NCI-H2029 (cell line): ENCODE measurements at regions not wholly inside any gene's neighbourhood (a gene's known extent, or its start where the extent isn't known, plus 50 kb on each side); places are given as distances from the start of the nearest gene placed in this dataset.
A peak's percentile ranks its signal among the peaks of the same experiment; 100 is the strongest.
"Not testable (repeated sequence)": the region's sequence is repeated elsewhere in the genome, so short reads cannot be mapped to it uniquely, and the experiment has no call there.

Experiments used
- DNase-seq: peaks from one replicate; lab custom pipeline; 2025; lab: John Stamatoyannopoulos, UW

DNA sequence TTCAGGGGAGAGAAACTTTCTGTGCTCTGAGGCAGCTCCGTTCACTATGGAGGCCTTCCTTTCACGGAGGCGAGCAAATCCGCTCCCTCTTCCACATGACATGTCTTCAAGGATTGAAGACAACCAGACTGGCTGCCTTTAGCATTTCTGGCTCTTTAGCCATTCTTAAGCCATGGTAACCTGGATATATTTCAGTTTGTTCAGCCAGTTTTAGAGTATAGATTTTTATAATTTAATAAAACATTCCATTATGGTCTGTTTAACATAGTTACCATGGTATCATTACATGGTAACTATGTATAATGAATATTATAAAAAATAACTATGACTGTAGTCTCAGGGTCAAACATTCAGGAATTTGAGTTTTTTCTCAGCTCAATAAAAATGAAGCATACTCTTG, 54.2 kb upstream of the NFIA start:
- DNase-seq: no peak

GRCh38 chr1:61018068-61018467, 64.3 kb upstream of the NFIA start:
- DNase-seq: not testable (repeated sequence)

DNA sequence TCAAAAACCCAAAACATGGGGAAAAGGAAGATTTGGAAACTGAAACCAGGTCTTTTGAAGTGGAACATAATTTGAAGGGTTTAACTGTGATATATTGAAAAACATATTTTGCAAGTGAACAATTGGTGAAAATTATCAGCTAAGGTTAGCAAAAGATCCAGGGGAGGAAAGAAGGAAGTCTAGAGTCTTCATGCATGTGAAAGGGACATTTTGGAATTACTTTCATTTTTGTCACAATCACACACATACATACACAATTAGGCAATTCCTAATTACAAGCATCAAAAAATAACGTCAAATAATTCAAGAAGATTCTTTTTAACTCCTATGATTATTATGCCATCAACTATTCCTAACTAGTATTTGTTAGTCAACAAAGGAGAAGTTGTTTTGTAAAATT, 64.7 kb upstream of the NFIA start:
- DNase-seq: no peak

DNA sequence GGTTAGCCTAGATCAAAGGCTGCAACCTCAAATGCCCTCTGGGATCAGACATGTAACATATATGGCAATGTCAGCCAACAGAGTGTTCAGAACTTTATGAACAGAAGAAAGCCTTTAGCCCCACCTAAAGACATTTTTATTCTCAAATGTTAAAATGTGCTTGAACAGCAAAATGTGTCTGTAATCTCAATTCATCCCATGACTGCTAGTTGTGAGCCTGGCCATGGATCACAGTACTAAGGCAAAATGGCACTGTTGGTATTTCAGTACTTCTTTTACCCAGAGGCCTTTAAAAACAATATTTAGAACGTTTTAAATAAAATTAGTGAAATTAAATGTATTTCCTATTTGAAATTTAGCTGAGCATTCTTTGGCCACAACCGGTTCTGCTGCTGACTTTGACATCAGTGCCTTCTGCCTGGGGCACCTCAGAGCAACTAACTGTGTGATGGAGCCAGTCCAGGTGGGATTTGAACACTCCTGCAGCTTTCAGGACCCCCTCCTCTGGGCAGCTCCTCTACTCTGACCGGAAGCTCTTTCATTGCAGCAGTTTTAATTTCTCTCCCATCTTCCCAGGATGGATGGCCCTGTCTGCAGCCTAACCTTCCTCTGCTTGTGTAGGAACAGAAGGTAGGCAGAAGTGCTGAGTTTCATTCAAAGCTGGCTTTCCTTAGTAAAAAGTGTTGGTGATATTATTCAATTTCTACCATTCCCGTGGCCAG, 68.3 kb upstream of the NFIA start:
- no peak for DNase-seq

GRCh38 chr1:61013189-61013945, 69.0 kb upstream of the NFIA start:
- no peak for DNase-seq

DNA sequence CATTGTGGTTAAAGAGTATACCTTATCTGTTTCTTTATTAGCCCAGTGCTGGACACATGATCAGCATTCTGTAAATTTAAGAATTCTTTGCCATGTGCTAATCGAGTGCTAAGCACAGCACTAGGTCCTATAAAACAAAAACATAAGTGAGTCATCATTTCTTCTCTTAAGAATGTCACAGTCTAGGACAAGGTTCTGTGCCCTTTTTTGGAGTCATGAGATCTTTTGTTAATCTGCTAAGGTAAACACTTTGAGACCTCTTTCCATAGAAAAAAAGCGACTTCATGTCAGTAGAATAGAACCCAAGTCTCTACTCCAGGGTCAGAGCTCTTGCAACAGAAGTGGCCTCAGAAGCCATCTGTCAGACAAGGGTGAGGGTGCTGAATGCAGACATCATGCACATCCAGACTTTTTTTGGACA, 70.0 kb upstream of the NFIA start:
- DNase-seq: peak; percentile 68

DNA sequence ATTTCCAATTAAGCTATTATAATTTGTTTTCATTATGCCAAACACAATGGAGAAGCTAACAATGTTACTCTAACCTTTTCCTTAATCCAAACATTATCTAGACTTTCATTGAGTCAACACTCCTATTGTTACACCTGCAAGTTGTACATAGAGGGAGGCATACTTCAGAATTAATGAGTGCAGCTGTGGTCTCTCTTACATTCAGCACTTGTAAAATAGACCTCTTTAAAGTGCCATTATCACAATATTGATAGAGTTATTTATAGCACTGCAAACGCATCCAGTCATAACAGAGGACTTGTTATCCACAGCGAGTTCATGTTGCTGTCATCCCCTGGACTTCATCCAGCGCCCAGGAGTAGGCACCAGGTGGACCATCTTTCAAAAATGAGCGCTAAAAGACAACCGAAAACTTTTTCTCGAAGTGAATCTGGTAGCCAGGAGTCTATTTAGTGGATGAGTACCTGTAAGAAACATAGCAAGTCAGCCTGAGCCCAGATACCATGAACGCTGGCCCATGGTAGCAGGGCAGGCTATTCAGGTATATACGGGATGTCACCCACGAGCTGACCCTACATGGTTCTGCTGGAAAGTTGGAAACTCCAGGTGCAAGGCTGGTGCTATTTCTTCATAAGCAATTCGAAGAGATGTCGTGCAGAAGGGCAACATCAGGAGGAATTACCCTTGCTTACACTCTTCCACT, 70.6 kb upstream of the NFIA start:
- peak; percentile 99 for DNase-seq

DNA sequence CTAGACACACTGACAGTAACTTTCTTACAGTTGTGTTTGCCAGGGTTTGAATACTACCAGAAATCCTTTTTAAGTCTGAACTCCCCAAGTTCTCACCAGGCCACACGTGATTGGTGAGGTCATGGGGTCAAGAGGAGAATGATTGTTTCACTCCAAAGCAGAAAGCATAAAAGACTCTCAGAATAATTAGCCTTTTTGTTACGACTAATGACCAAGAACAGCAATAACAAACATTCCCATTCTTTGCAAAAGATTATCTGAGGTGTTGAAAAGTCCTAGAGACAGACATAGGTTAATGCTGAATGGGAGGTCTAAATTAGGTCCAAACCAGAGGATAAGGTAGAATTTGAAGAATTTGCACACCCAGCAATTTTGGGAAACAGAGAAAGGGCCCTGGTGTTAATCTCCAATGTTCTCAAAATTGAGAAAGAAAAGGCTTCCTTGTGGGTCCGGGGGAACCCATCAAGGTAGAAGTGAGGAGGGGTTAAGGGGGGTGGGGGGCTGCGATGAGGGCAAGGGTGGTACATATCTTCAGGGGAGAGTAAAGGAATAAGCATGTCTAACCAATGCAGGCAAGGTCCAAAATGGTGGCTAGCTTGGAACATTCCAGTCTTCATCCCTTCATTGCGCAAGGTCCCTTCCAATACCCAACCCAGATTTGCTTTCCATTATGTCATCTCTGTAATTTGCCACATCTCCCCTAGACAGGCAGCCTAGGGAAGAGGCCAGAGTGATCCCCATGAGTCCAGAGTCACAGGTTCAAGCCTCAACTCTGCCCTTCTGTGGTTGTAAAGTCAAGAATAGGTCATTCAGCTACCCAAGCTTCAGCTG, 74.6 kb upstream of the NFIA start:
- no peak for DNase-seq

DNA sequence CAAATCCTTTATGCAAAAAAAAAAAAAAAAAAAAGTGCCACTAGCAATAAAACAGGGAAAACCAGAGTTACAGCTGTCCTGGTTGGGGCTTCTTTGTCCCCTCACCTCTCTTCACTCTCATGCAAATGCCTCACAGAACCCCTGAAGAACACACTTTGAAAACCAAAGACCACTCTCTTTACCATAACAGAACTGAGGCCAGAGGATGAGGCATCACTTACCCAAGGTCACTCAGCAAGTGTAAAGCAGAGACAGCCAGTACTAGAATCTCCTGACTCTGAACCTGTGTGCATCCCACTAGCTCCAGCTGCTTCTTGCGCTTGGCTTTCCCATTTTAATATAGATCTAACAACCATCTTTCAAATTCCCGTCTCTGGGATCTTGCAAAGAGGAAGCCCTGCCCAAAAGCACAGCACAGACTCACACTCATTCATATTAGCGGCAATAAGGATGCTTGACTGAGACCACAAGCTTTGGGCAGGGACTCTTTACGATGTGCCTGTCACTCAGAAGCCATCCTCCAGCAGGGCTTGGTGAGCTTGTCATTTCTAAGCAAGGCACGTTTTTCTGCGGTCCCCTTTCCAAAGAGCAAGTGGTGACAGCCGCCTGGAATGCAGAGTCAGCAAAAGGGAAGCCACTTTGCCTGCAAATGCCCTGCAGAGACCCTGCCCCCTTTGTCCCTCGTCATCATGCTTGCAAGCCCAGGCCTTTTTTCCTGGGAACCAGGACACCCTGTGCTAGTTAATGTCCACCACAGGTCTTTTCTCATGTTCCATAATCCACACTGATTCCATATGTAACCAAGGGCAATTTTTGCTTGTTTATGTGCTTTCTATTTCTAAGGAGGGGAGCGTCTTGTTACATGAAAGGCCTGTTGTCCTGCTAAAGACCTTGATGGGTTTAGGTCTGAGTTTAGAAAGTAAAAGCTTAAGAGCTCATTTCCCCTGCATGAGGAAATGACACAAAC, 76.5 kb upstream of the NFIA start:
- DNase-seq: no peak

DNA sequence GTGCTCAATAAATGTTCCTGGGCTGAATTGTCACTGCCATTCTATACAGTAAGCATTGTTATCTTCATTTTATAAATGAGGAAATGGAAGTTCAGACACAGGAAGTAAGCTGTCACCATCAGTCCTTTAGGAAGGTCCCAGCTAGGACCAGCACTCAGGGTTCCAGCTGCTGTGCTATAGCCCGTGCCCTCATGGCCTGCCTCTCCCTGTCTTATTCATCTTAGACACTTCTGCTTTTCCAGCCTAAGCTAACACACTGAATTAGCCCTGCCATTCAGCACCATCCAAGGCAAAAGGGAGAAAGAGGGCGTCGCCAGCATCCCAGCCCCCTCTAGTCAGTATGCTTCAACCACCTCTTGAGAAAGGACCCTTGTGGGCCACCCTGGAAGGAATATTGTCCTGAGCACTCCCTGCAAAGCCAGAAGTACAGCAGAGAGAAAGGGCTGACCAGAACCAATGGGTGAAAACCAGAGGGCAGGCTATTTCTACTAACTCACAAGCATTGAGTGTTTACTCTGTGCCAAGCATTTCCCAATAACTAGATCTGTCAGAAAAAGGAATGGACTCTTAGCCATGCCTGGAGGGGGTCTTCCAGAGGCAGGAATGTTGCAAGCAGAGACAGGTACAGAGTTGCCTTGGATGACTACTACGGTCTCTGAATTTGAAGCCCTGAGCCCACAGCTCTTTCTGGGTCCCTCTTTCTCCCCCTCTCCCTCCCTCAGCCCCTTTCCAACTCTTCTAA, 77.9 kb upstream of the NFIA start:
- no peak for DNase-seq

- no peak for DNase-seq
These were observed 82.0 kb upstream of the NFIA start for GRCh38 chr1:61000327-61000726.

GRCh38 chr1:60998786-60999185, 83.6 kb upstream of the NFIA start:
- no peak for DNase-seq

GRCh38 chr1:60994828-60995492, 87.4 kb upstream of the NFIA start:
- no peak for DNase-seq

- peak; percentile 28 for DNase-seq
These were observed 88.0 kb upstream of the NFIA start for GRCh38 chr1:60994369-60994768.

DNA sequence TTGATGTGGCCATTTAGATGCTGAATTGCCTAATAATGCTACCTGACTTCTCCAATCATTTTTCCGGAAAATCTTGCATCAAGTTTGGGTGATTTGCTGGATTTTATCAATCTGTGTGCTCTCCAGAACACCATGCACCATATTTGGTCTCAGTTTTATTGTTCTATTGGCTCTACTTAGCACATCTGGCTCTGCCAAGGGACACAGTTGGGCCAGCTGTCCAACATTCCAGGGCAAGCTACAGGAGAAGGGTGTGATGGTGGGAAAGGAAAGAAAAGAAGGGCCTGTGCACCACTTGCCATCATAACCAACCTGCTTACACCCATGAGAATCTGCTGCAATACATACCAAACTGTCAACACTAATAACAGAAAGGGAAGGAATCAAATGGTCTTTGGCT, 90.2 kb upstream of the NFIA start:
- DNase-seq: no peak

DNA sequence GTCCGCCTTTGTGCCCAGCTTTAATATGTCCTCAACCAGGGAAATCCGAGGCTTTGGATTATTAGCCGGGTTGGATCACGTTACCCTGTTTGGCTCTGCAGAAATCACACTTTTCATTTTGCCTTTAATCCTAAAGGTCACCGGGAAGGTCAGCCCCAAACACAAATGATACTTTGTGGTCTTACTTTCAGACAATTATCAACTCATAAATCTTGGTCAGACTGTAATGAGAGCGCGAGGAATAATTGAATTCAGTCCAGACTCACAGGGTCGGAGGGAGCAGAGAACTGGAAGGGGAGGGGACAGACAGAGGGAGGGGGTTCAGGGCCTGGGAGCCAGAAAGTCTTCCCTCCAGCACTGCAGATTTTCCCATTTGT, 91.7 kb upstream of the NFIA start:
- DNase-seq: no peak

DNA sequence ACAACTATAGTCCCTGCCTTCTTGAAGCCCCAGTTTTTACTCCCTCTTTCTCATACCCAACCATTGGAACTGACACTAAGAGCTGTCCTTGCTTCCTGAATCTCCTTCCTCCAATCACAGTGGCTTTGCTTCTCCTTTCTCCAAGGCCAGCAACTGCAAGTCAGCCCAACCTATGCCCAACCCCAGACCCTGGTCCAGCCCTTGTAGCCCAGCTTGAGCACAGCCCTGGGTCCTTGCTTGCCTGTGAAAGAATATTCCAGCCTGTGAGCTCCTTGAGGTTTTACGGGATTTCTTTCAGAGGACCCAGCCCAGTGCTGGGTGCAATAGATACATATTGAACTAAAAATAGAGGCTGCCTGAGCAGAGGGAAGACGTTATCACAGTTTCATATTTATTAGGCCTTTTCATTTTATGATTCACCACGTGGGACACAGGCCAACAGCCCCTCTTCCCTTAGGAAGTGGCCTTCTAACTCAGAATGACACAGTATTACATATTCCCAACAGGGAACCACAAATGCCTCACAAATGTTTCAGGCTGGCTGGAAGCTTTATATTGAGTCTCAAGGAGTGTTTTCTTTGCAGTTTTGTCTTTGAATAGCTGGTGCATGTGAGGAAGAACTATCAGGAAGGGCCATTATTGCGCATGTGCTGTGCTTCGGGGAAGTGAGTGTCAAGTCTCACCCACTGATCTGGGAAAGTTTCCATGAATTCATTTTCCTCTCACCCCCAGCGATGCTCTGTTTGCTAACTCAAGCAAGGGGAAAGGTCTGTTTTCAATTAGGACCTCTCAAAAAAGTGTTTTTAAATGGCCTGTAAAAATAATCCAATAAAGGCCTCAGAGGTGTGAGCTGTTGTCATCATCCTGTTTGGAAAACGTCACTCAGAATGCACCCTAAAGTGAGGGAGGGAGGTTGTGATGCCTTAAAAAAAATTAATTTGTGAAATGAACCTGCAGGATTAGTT, 92.3 kb upstream of the NFIA start:
- no peak for DNase-seq

GRCh38 chr1:60988891-60989290, 93.5 kb upstream of the NFIA start:
- no peak for DNase-seq

DNA sequence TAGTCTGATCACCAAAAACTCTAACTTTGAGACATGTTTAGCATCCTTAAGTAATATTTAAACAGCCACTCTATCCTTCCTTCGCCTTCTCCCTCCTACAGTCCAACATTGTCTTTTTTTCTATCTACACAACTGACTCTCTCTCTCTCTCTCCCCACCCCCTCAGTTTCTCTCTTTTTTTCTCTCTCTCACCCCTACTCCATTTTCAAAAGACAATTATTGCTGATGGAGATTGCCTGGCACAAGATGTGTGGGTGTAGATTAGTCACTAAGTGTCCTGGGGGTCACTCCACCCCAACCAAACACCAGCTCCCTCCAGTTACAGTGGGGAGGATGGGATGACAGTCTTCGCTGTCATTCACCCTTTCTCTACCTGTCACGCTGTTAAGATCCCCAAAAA, 94.5 kb upstream of the NFIA start:
- no peak for DNase-seq
